CD14-positive monocyte (primary cell): ENCODE measurements at regions not wholly inside any gene's neighbourhood (a gene's known extent, or its start where the extent isn't known, plus 50 kb on each side); places are given as distances from the start of the nearest gene placed in this dataset.

Experiments used
- DNase-seq, 3 donors: peaks; one replicate each; pipeline ENCODE4 v3.0.0-alpha.2; 2011 to 2022
- H2AFZ ChIP-seq: 2 replicates; pipeline ENCODE4 v1.6.0; 2012; ENCODE audit warnings: mild to moderate bottlenecking, low read depth, low read length, inconsistent platforms; ENCODE audit not compliant: insufficient read depth, poor library complexity, severe bottlenecking
- H3K27ac ChIP-seq, 2 donors: 1 replicate in 1 of 2; 2 replicates in 1 of 2; pipeline ENCODE4 v1.5.1; 2012 to 2013; ENCODE audit warnings: low read length in 2 of 2, control low read depth in 1 of 2, inconsistent platforms in 1 of 2, low read depth in 1 of 2, mild to moderate bottlenecking in 1 of 2
- H3K27me3 ChIP-seq, 2 donors: one replicate each; pipeline versions ENCODE4 v1.6.0 to v1.6.1; 2011 to 2013; ENCODE audit warnings: low read length in 2 of 2; ENCODE audit not compliant: control insufficient read depth in 2 of 2, insufficient read depth in 2 of 2
- H3K36me3 ChIP-seq, 2 donors: replicated peaks in 1 of 2; 1 replicate in 1 of 2; 2 replicates in 1 of 2; pipeline versions ENCODE4 v1.5.1 to v1.6.1; 2012 to 2013; ENCODE audit warnings: low read length in 2 of 2, control low read depth in 1 of 2, inconsistent platforms in 1 of 2, mild to moderate bottlenecking in 1 of 2; ENCODE audit not compliant: insufficient read depth in 2 of 2, control insufficient read depth in 1 of 2
- H3K4me1 ChIP-seq, 2 donors: 1 replicate in 1 of 2; 2 replicates in 1 of 2; pipeline versions ENCODE4 v1.5.1 to v1.6.1; 2012 to 2013; ENCODE audit warnings: low read length in 2 of 2, control low read depth in 1 of 2, inconsistent platforms in 1 of 2, mild to moderate bottlenecking in 1 of 2, moderate library complexity in 1 of 2; ENCODE audit not compliant: insufficient read depth in 2 of 2, control insufficient read depth in 1 of 2
- H3K4me2 ChIP-seq: replicated peaks from 2 replicates; pipeline ENCODE3; 2012; ENCODE audit warnings: low read length, moderate library complexity, mild to moderate bottlenecking; ENCODE audit not compliant: poor library complexity, severe bottlenecking; ENCODE audit errors: extremely low read depth
- H3K4me3 ChIP-seq, 3 experiments: fragments of 200-600 bp in 1 of 3; sonication (generic) in 1 of 3; replicated peaks in 1 of 3; 1 replicate in 2 of 3; 2 replicates in 1 of 3; pipeline ENCODE4 v1.5.1; 2011 to 2013; ENCODE audit warnings: low read length in 3 of 3, mild to moderate bottlenecking in 3 of 3, control low read depth in 2 of 3, low read depth in 2 of 3, inconsistent platforms in 1 of 3, moderate library complexity in 1 of 3
- H3K79me2 ChIP-seq: 2 replicates; pipeline ENCODE4 v1.6.0; 2012; ENCODE audit warnings: mild to moderate bottlenecking, control low read depth, inconsistent platforms, low read length, moderate library complexity; ENCODE audit not compliant: insufficient read depth
- H3K9ac ChIP-seq: 2 replicates; pipeline ENCODE4 v1.6.0; 2017; ENCODE audit warnings: low read length, mild to moderate bottlenecking; ENCODE audit not compliant: insufficient read depth, poor library complexity, severe bottlenecking
- H3K9me3 ChIP-seq, 2 donors: replicated peaks in 1 of 2; 1 replicate in 1 of 2; 2 replicates in 1 of 2; pipeline versions ENCODE4 v1.5.1 to v1.6.1; 2012 to 2013; ENCODE audit warnings: low read length in 2 of 2, control low read depth in 1 of 2; ENCODE audit not compliant: control insufficient read depth in 1 of 2, insufficient read depth in 1 of 2
- H4K20me1 ChIP-seq: 2 replicates; pipeline ENCODE4 v1.6.0; 2012; ENCODE audit warnings: mild to moderate bottlenecking, low read length, control low read depth, moderate library complexity; ENCODE audit not compliant: insufficient read depth
- H3K27ac Mint-ChIP-seq, 7 donors: one replicate each; pipeline ENCODE4 v1.8.0; 2020; ENCODE audit warnings: mild to moderate bottlenecking in 7 of 7, mixed read lengths in 7 of 7, moderate library complexity in 6 of 7, inconsistent platforms in 2 of 7
- H3K27me3 Mint-ChIP-seq, 3 donors: one replicate each; pipeline ENCODE4 v1.8.0; 2021 to 2022; ENCODE audit warnings: low read depth in 3 of 3, mild to moderate bottlenecking in 3 of 3, mixed read lengths in 3 of 3, moderate library complexity in 3 of 3, inconsistent platforms in 1 of 3
- H3K36me3 Mint-ChIP-seq, 2 donors: one replicate each; pipeline ENCODE4 v1.8.0; 2020; ENCODE audit warnings: mixed read lengths in 2 of 2, inconsistent platforms in 1 of 2, mild to moderate bottlenecking in 1 of 2
- H3K4me1 Mint-ChIP-seq: one replicate; pipeline ENCODE4 v1.8.0; 2020; ENCODE audit warnings: mild to moderate bottlenecking, mixed read lengths
- H3K4me3 Mint-ChIP-seq, 2 donors: one replicate each; pipeline ENCODE4 v1.8.0; 2020; ENCODE audit warnings: mild to moderate bottlenecking in 2 of 2, mixed read lengths in 2 of 2, moderate library complexity in 1 of 2
- H3K9me3 Mint-ChIP-seq, 7 donors: one replicate each; pipeline ENCODE4 v1.8.0; 2020 to 2022; ENCODE audit warnings: mixed read lengths in 7 of 7, mild to moderate bottlenecking in 6 of 7, moderate library complexity in 6 of 7, inconsistent platforms in 2 of 7
- CTCF ChIP-seq: fragments of 200-600 bp; IDR thresholded peaks from one replicate; pipeline ENCODE4 v1.8.0; 2022; ENCODE audit warnings: antibody characterized with exemption, mild to moderate bottlenecking
- WGBS: methylation state at CpG from one replicate; pipeline ENCODE4 v1.1.5; 2013; ENCODE audit warnings: missing lambda C conversion rate; ENCODE audit not compliant: insufficient coverage; 5-methylcytosine and 5-hydroxymethylcytosine counted together
- intact Hi-C, 2 donors: fragments of 100-400 bp; cut with micrococcal nuclease; formaldehyde crosslinking; loops; one replicate each; pipeline versions ENCODE4 v1.15.0 to v1.15.1; 2023

DNA sequence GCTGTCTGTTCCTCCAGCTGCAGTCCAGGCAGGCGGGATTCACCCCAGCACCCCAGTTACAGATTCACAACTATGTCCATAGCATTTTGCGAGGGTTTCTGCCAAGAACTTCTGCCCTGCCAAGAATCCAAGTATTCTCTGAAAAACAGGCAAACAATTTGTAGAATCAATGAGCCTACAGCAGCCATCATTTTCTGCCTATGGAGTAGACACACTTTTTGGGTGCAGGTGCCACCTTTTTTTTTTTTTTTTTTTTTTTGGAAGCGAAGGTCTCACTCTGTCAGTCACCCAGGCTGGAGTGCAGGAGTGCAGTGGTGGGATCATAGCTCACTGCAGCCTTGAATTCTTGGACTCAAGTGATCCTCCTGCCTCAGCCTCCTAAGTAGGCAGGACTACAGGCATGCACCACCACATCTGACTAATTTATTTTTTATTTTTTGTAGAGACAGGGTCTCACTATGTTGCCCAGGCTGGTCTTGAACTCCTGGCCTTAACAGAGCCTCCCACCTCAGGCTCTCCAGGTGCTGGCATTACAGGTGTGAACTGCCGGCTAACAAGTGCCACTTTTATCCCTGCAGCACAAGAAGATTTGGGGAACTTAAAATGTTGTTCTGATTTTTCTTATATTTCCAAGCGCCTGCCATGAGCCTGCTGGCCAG lies 195.1 kb downstream of the SNX19 start:
- Histone ChIP-seq H3K27me3 (no peaks in the 10 kb centered on the region), H3K27ac (no peak overlapping the region), H3K4me1 (no peaks in the 10 kb centered on the region), H3K79me2 (no peaks in the 10 kb centered on the region), H2AFZ (no peak overlapping the region), H4K20me1 (no peaks in the 10 kb centered on the region), H3K9me3 (no peaks in the 10 kb centered on the region), H3K4me3 (no peak overlapping the region), H3K36me3 (no peaks in the 10 kb centered on the region), H3K4me2 (no peak overlapping the region), H3K9ac (no peak overlapping the region)
- intact Hi-C loops = no loop called here
- H3K27me3 Mint-ChIP-seq = no peaks in the 10 kb centered on the region
- peaks cover 0 to 8% (median 0%) of the 10 kb centered on the region in 7 donors for H3K9me3 Mint-ChIP-seq
- H3K4me1 Mint-ChIP-seq = no peaks in the 10 kb centered on the region
- no peak for TF ChIP-seq CTCF
- H3K27ac Mint-ChIP-seq = no peak overlapping the region
- DNase-seq = no peak
- H3K36me3 Mint-ChIP-seq = no peaks in the 10 kb centered on the region
- 100% methylated on average over 4 of the region's 5 CpGs for WGBS
- no peak overlapping the region for H3K4me3 Mint-ChIP-seq

- Histone ChIP-seq H4K20me1 (no peaks in the 10 kb centered on the region), H3K27ac (no peak overlapping the region), H3K27me3 (no peaks in the 10 kb centered on the region), H3K9me3 (no peaks in the 10 kb centered on the region), H3K4me2 (no peak overlapping the region), H3K9ac (no peak overlapping the region), H3K4me1 (no peaks in the 10 kb centered on the region), H3K4me3 (no peak overlapping the region), H3K36me3 (no peaks in the 10 kb centered on the region), H2AFZ (no peak overlapping the region), H3K79me2 (no peaks in the 10 kb centered on the region)
- Mint-ChIP-seq H3K27ac (no peak overlapping the region), H3K36me3 (no peaks in the 10 kb centered on the region), H3K27me3 (no peaks in the 10 kb centered on the region), H3K9me3 (peaks cover 0 to 11% (median 0%) of the 10 kb centered on the region in 7 donors), H3K4me1 (no peaks in the 10 kb centered on the region), H3K4me3 (no peak overlapping the region)
- intact Hi-C loops = no loop called here
- no peak for DNase-seq
- 77% methylated on average over 5 of the region's 6 CpGs for WGBS
- TF ChIP-seq CTCF = no peak
These were observed 194.5 kb downstream of the SNX19 start for GRCh38 chr11:130721736-130722135.
